SK-N-SH treated with all-trans-retinoic acid at 6 μM for 48 hours (cell line): ENCODE measurements at regions not wholly inside any gene's neighbourhood (a gene's known extent, or its start where the extent isn't known, plus 50 kb on each side); places are given as distances from the start of the nearest gene placed in this dataset.

ENCODE experiments used
- ESRRG ChIP-seq: fragments of 250-450 bp; sonication (Bioruptor Pico); IDR thresholded peaks from 2 replicates; pipeline ENCODE4 v1.6.1; 2021; ENCODE audit warnings: mild to moderate bottlenecking
- GLIS3 ChIP-seq: fragments of 250-450 bp; sonication (Bioruptor Pico); IDR thresholded peaks from 2 replicates; pipeline ENCODE4 v1.5.0; 2020; ENCODE audit warnings: mild to moderate bottlenecking, moderate library complexity
- ISL1 ChIP-seq: fragments of 250-450 bp; sonication (Bioruptor Pico); IDR thresholded peaks from 2 replicates; pipeline ENCODE4 v2.1.2; 2022; ENCODE audit warnings: mild to moderate bottlenecking, moderate library complexity
- OSR1 ChIP-seq: fragments of 250-450 bp; sonication (Bioruptor Pico); IDR thresholded peaks from 2 replicates; pipeline ENCODE4 v1.8.0; 2022; ENCODE audit warnings: moderate library complexity, mild to moderate bottlenecking, inconsistent platforms
- PATZ1 ChIP-seq: fragments of 250-450 bp; sonication (Bioruptor Pico); IDR thresholded peaks from 2 replicates; pipeline ENCODE4 v1.8.0; 2020; ENCODE audit warnings: mild to moderate bottlenecking, moderate library complexity, borderline replicate concordance
- PPARA ChIP-seq: fragments of 250-450 bp; sonication (Bioruptor Pico); IDR thresholded peaks from 2 replicates; pipeline ENCODE4 v1.5.0; 2020; ENCODE audit warnings: mild to moderate bottlenecking, borderline replicate concordance
- TOX ChIP-seq: fragments of 250-450 bp; sonication (Bioruptor Pico); IDR thresholded peaks from 2 replicates; pipeline ENCODE4 v1.8.0; 2021; ENCODE audit warnings: mild to moderate bottlenecking, moderate library complexity, borderline replicate concordance
- ZNF565 ChIP-seq: fragments of 450-650 bp; formaldehyde crosslinking; conservative IDR thresholded peaks from 2 replicates; pipeline ENCODE4 v1.5.0; 2020; ENCODE audit warnings: low read depth, mild to moderate bottlenecking, moderate library complexity
- TF ChIP-seq, protein P1 (sequence below): fragments of 250-450 bp; sonication (Bioruptor Pico); IDR thresholded peaks from 2 replicates; pipeline ENCODE4 v1.5.0; 2020; ENCODE audit warnings: mild to moderate bottlenecking, moderate library complexity

DNA sequence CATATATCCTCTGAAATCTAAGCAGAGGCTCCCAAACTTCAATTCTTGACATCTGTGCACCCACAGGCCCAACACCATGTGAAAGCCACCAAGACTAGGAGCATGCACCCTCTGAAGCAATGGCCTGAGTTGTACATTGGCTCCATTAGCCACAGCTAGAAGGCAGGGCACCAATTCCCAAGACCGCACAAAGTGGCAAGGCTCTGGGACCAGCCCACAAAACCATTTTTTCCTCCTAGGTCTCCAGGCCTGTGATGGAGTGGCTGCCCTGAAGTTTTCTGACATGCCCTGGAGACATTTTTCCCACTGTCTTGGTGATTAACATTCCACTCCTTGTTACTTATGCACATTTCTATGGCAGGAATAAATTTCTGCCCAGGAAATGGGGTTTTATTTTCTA is 232.2 kb upstream of the GRID2 start:
- TF ChIP-seq ESRRG (CRISPR knock-in tag) (no peak), PATZ1 (CRISPR knock-in tag) (no peak), PPARA (CRISPR knock-in tag) (no peak), ZNF565 (CRISPR knock-in tag) (no peak), GLIS3 (CRISPR knock-in tag) (no peak), ISL1 (CRISPR knock-in tag) (no peak), OSR1 (no peak), TOX (no peak)
- TF ChIP-seq, protein P1, sequence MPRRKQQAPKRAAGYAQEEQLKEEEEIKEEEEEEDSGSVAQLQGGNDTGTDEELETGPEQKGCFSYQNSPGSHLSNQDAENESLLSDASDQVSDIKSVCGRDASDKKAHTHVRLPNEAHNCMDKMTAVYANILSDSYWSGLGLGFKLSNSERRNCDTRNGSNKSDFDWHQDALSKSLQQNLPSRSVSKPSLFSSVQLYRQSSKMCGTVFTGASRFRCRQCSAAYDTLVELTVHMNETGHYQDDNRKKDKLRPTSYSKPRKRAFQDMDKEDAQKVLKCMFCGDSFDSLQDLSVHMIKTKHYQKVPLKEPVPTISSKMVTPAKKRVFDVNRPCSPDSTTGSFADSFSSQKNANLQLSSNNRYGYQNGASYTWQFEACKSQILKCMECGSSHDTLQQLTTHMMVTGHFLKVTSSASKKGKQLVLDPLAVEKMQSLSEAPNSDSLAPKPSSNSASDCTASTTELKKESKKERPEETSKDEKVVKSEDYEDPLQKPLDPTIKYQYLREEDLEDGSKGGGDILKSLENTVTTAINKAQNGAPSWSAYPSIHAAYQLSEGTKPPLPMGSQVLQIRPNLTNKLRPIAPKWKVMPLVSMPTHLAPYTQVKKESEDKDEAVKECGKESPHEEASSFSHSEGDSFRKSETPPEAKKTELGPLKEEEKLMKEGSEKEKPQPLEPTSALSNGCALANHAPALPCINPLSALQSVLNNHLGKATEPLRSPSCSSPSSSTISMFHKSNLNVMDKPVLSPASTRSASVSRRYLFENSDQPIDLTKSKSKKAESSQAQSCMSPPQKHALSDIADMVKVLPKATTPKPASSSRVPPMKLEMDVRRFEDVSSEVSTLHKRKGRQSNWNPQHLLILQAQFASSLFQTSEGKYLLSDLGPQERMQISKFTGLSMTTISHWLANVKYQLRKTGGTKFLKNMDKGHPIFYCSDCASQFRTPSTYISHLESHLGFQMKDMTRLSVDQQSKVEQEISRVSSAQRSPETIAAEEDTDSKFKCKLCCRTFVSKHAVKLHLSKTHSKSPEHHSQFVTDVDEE = no peak
